Liver (tissue), 8 donors: ENCODE measurements at regions not wholly inside any gene's neighbourhood (a gene's known extent, or its start where the extent isn't known, plus 50 kb on each side); places are given as distances from the start of the nearest gene placed in this dataset.

Experiments
- DNase-seq: peaks from one replicate; pipeline ENCODE4 v3.0.0-alpha.2; 2017; ENCODE audit warnings: low spot score
- H3K27ac ChIP-seq, 2 donors: one replicate each; pipeline ENCODE4 v1.7.0; 2013; ENCODE audit warnings: inconsistent platforms in 2 of 2, low read length in 2 of 2, control low read depth in 1 of 2, low read depth in 1 of 2, mild to moderate bottlenecking in 1 of 2
- H3K27me3 ChIP-seq, 4 donors: one replicate each; pipeline versions ENCODE4 v1.6.1 to v1.7.0; 2013; ENCODE audit warnings: low read length in 3 of 4, inconsistent platforms in 1 of 4, mild to moderate bottlenecking in 1 of 4, moderate library complexity in 1 of 4; ENCODE audit not compliant: control insufficient read depth in 4 of 4, insufficient read depth in 4 of 4
- H3K36me3 ChIP-seq, 4 donors: one replicate each; pipeline versions ENCODE4 v1.6.1 to v1.7.0; 2013; ENCODE audit warnings: low read length in 3 of 4, mild to moderate bottlenecking in 3 of 4, low read depth in 1 of 4, moderate library complexity in 1 of 4; ENCODE audit not compliant: control insufficient read depth in 4 of 4, insufficient read depth in 3 of 4
- H3K4me1 ChIP-seq, 4 donors: one replicate each; pipeline versions ENCODE4 v1.6.1 to v1.7.0; 2013; ENCODE audit warnings: low read length in 3 of 4, mild to moderate bottlenecking in 3 of 4, moderate library complexity in 1 of 4; ENCODE audit not compliant: control insufficient read depth in 4 of 4, insufficient read depth in 4 of 4
- H3K4me3 ChIP-seq, 3 donors: one replicate each; pipeline versions ENCODE4 v1.6.1 to v1.7.0; 2013; ENCODE audit warnings: low read length in 3 of 3, control low read depth in 1 of 3, low read depth in 1 of 3, mild to moderate bottlenecking in 1 of 3
- H3K9ac ChIP-seq, 2 donors: one replicate each; pipeline ENCODE4 v1.7.0; 2013; ENCODE audit warnings: low read length in 2 of 2, mild to moderate bottlenecking in 2 of 2, moderate library complexity in 2 of 2, control low read depth in 1 of 2, low read depth in 1 of 2
- H3K9me3 ChIP-seq, 4 donors: one replicate each; pipeline versions ENCODE4 v1.6.1 to v1.7.0; 2013; ENCODE audit warnings: low read length in 3 of 4; ENCODE audit not compliant: control insufficient read depth in 4 of 4
- EGR1 ChIP-seq, 2 donors: IDR thresholded peaks; 2 replicates each; pipeline ENCODE4 v1.6.1; 2016 to 2018; ENCODE audit warnings: antibody characterized with exemption in 2 of 2, low read depth in 2 of 2
- FOXA1 ChIP-seq: IDR thresholded peaks from 2 replicates; pipeline ENCODE4 v1.6.1; 2016; ENCODE audit warnings: antibody characterized with exemption
- FOXA2 ChIP-seq: IDR thresholded peaks from 2 replicates; pipeline ENCODE4 v1.6.1; 2016; ENCODE audit warnings: antibody characterized with exemption
- GABPA ChIP-seq, 2 donors: IDR thresholded peaks in 1 of 2; conservative IDR thresholded peaks in 1 of 2; 2 replicates each; pipeline ENCODE4 v1.6.1; 2016; ENCODE audit warnings: antibody characterized with exemption in 2 of 2, mild to moderate bottlenecking in 1 of 2, moderate library complexity in 1 of 2
- HNF4A ChIP-seq, 2 donors: conservative IDR thresholded peaks; 2 replicates each; pipeline ENCODE4 v1.6.1; 2016; ENCODE audit warnings: antibody characterized with exemption in 2 of 2, mild to moderate bottlenecking in 2 of 2
- HNF4G ChIP-seq: IDR thresholded peaks from 2 replicates; pipeline ENCODE4 v1.6.1; 2016; ENCODE audit warnings: antibody characterized with exemption
- NR2F2 ChIP-seq: IDR thresholded peaks from 2 replicates; pipeline ENCODE4 v1.6.1; 2016; ENCODE audit warnings: antibody characterized with exemption
- RAD21 ChIP-seq, 2 donors: IDR thresholded peaks; 2 replicates each; pipeline ENCODE4 v1.6.1; 2016; ENCODE audit warnings: antibody characterized with exemption in 2 of 2, mild to moderate bottlenecking in 2 of 2
- RXRA ChIP-seq, 2 donors: IDR thresholded peaks; 2 replicates each; pipeline ENCODE4 v1.6.1; 2017 to 2018; ENCODE audit warnings: antibody characterized with exemption in 2 of 2, mild to moderate bottlenecking in 1 of 2
- SP1 ChIP-seq: IDR thresholded peaks from 2 replicates; pipeline ENCODE4 v1.6.1; 2018; ENCODE audit warnings: antibody characterized with exemption, mild to moderate bottlenecking
- TAF1 ChIP-seq: conservative IDR thresholded peaks from 2 replicates; pipeline ENCODE4 v1.6.1; 2016; ENCODE audit warnings: antibody characterized with exemption, mild to moderate bottlenecking
- YY1 ChIP-seq: IDR thresholded peaks from 2 replicates; pipeline ENCODE4 v1.6.1; 2016; ENCODE audit warnings: antibody characterized with exemption, mild to moderate bottlenecking
- WGBS: extraction: QIAGEN DNeasy Blood & Tissue Kit; methylation state at CpG from one replicate; pipeline ENCODE4 v1.1.7; 2013; 5-methylcytosine and 5-hydroxymethylcytosine counted together
- TF ChIP-seq, protein P1 (sequence below): IDR thresholded peaks from 2 replicates; pipeline ENCODE4 v1.6.1; 2016; ENCODE audit warnings: antibody characterized with exemption, mild to moderate bottlenecking
- TF ChIP-seq, protein P2 (sequence below): IDR thresholded peaks from 2 replicates; pipeline ENCODE4 v1.6.1; 2016; ENCODE audit warnings: antibody characterized with exemption
- TF ChIP-seq, protein P3 (sequence below): fragments of 150-350 bp; IDR thresholded peaks from 2 replicates; pipeline ENCODE4 v1.5.1; 2017; ENCODE audit warnings: improper control_type of control experiment, low read depth, low read length; ENCODE audit not compliant: missing input control
- TF ChIP-seq, protein P4 (sequence below): IDR thresholded peaks from 2 replicates; pipeline ENCODE4 v1.6.1; 2016; ENCODE audit warnings: antibody characterized with exemption
- TF ChIP-seq, protein P5 (sequence below): IDR thresholded peaks from 2 replicates; pipeline ENCODE4 v1.6.1; 2016; ENCODE audit warnings: antibody characterized with exemption
- donor health status: healthy.
- donor health status: healthy.
- donor health status: healthy.
- donor health status: healthy.
- donor health status: healthy.

DNA sequence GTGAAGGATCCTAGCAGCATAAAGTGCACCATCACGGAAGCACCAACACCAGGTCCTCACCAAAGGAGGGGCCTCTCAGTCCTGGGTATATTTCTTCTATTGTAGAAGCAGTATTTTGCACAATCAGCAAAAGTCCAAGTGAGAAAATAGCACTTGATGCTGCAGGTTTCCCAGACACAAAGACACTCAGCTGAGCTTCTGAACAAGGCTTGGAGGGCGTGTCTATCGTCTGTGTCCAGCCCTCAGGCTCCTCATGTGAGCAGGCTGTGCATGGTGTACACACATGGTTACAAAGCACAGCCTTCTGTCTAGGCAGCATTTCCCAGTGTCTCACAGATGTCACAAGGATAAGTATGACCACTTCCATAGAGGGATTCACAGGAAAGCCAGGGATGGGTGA lies 98.3 kb upstream of the SPATA12 start:
- H3K27ac ChIP-seq = no peak overlapping the region
- H3K4me3 ChIP-seq = no peak overlapping the region
- no peaks in the 10 kb centered on the region for H3K36me3 ChIP-seq
- WGBS = 83% methylated on average over 3 of the region's 3 CpGs
- H3K27me3 ChIP-seq = no peaks in the 10 kb centered on the region
- H3K4me1 ChIP-seq = peaks cover 0 to 3% (median 0%) of the 10 kb centered on the region in 4 donors
- DNase-seq = no peak
- no peaks in the 10 kb centered on the region for H3K9me3 ChIP-seq
- no peak overlapping the region for H3K9ac ChIP-seq
- no peak for TF ChIP-seq HNF4A (conservative IDR thresholded peaks at IDR 0.05)
- TF ChIP-seq, protein P1, sequence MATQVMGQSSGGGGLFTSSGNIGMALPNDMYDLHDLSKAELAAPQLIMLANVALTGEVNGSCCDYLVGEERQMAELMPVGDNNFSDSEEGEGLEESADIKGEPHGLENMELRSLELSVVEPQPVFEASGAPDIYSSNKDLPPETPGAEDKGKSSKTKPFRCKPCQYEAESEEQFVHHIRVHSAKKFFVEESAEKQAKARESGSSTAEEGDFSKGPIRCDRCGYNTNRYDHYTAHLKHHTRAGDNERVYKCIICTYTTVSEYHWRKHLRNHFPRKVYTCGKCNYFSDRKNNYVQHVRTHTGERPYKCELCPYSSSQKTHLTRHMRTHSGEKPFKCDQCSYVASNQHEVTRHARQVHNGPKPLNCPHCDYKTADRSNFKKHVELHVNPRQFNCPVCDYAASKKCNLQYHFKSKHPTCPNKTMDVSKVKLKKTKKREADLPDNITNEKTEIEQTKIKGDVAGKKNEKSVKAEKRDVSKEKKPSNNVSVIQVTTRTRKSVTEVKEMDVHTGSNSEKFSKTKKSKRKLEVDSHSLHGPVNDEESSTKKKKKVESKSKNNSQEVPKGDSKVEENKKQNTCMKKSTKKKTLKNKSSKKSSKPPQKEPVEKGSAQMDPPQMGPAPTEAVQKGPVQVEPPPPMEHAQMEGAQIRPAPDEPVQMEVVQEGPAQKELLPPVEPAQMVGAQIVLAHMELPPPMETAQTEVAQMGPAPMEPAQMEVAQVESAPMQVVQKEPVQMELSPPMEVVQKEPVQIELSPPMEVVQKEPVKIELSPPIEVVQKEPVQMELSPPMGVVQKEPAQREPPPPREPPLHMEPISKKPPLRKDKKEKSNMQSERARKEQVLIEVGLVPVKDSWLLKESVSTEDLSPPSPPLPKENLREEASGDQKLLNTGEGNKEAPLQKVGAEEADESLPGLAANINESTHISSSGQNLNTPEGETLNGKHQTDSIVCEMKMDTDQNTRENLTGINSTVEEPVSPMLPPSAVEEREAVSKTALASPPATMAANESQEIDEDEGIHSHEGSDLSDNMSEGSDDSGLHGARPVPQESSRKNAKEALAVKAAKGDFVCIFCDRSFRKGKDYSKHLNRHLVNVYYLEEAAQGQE = no peak
- TF ChIP-seq RAD21 (IDR thresholded peaks at IDR 0.05) = no peak
- TF ChIP-seq GABPA (IDR thresholded peaks at IDR 0.05 in 1 of 2, conservative IDR thresholded peaks at IDR 0.05 in 1 of 2) = no peak
- TF ChIP-seq SP1 = no peak
- TF ChIP-seq EGR1 (IDR thresholded peaks at IDR 0.05; ENCODE audit: low read depth in 2 of 2) = no peak
- TF ChIP-seq, protein P2, sequence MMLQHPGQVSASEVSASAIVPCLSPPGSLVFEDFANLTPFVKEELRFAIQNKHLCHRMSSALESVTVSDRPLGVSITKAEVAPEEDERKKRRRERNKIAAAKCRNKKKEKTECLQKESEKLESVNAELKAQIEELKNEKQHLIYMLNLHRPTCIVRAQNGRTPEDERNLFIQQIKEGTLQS = no peak
- no peak for TF ChIP-seq YY1
- no peak for TF ChIP-seq NR2F2
- TF ChIP-seq, protein P3, sequence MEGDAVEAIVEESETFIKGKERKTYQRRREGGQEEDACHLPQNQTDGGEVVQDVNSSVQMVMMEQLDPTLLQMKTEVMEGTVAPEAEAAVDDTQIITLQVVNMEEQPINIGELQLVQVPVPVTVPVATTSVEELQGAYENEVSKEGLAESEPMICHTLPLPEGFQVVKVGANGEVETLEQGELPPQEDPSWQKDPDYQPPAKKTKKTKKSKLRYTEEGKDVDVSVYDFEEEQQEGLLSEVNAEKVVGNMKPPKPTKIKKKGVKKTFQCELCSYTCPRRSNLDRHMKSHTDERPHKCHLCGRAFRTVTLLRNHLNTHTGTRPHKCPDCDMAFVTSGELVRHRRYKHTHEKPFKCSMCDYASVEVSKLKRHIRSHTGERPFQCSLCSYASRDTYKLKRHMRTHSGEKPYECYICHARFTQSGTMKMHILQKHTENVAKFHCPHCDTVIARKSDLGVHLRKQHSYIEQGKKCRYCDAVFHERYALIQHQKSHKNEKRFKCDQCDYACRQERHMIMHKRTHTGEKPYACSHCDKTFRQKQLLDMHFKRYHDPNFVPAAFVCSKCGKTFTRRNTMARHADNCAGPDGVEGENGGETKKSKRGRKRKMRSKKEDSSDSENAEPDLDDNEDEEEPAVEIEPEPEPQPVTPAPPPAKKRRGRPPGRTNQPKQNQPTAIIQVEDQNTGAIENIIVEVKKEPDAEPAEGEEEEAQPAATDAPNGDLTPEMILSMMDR = no peak
- no peak for TF ChIP-seq HNF4G
- TF ChIP-seq FOXA1 = no peak
- TF ChIP-seq TAF1 = no peak
- TF ChIP-seq, protein P4, sequence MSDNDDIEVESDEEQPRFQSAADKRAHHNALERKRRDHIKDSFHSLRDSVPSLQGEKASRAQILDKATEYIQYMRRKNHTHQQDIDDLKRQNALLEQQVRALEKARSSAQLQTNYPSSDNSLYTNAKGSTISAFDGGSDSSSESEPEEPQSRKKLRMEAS = no peak
- TF ChIP-seq RXRA (IDR thresholded peaks at IDR 0.05) = no peak
- TF ChIP-seq, protein P5, sequence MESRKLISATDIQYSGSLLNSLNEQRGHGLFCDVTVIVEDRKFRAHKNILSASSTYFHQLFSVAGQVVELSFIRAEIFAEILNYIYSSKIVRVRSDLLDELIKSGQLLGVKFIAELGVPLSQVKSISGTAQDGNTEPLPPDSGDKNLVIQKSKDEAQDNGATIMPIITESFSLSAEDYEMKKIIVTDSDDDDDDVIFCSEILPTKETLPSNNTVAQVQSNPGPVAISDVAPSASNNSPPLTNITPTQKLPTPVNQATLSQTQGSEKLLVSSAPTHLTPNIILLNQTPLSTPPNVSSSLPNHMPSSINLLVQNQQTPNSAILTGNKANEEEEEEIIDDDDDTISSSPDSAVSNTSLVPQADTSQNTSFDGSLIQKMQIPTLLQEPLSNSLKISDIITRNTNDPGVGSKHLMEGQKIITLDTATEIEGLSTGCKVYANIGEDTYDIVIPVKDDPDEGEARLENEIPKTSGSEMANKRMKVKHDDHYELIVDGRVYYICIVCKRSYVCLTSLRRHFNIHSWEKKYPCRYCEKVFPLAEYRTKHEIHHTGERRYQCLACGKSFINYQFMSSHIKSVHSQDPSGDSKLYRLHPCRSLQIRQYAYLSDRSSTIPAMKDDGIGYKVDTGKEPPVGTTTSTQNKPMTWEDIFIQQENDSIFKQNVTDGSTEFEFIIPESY = no peak
- no peak for TF ChIP-seq FOXA2
